Lower lobe of right lung (tissue), 2 donors: ENCODE measurements at regions not wholly inside any gene's neighbourhood (a gene's known extent, or its start where the extent isn't known, plus 50 kb on each side); places are given as distances from the start of the nearest gene placed in this dataset.

Experiments
- ATAC-seq, 2 donors: fragments of 200-7000 bp; cut with Tn5 transposase; one replicate each; pipeline ENCODE4 v1.9.1; 2020 to 2022; ENCODE audit warnings: mild to moderate bottlenecking in 2 of 2, moderate library complexity in 2 of 2
- DNase-seq: peaks from one replicate; pipeline ENCODE4 v3.0.0-alpha.2; 2020
- H3K27ac ChIP-seq: fragments of 200-600 bp; one replicate; pipeline ENCODE4 v1.8.0; 2022
- H3K27me3 ChIP-seq: fragments of 200-600 bp; one replicate; pipeline ENCODE4 v1.8.0; 2022; ENCODE audit warnings: low read depth
- H3K36me3 ChIP-seq: fragments of 200-600 bp; one replicate; pipeline ENCODE4 v1.8.0; 2022; ENCODE audit warnings: mild to moderate bottlenecking
- H3K4me1 ChIP-seq: fragments of 200-600 bp; one replicate; pipeline ENCODE4 v1.8.0; 2022
- H3K4me3 ChIP-seq: fragments of 200-600 bp; one replicate; pipeline ENCODE4 v1.8.0; 2022; ENCODE audit warnings: mild to moderate bottlenecking
- H3K9me3 ChIP-seq: fragments of 200-600 bp; one replicate; pipeline ENCODE4 v1.8.0; 2022
- CTCF ChIP-seq: fragments of 200-600 bp; IDR thresholded peaks from one replicate; pipeline ENCODE4 v1.8.0; 2022; ENCODE audit warnings: antibody characterized with exemption, mild to moderate bottlenecking
- intact Hi-C: fragments of 100-400 bp; cut with DNase I; formaldehyde crosslinking; loops from one replicate; pipeline ENCODE4 v1.11.0; 2022
- donor health status: DM: no; HTN: yes; CAD: no; lungs with severe emphysema.

GRCh38 chr10:2791774-2792443 lies 275.4 kb upstream of the PFKP start:
- no peaks in the 10 kb centered on the region for H3K4me1 ChIP-seq
- intact Hi-C loops = no loop called here
- no peak for ATAC-seq
- H3K27me3 ChIP-seq = no peaks in the 10 kb centered on the region
- no peak overlapping the region for H3K27ac ChIP-seq
- H3K36me3 ChIP-seq = no peaks in the 10 kb centered on the region
- TF ChIP-seq CTCF = no peak
- H3K9me3 ChIP-seq = peaks cover 5% of the 10 kb centered on the region
- H3K4me3 ChIP-seq = no peak overlapping the region
- DNase-seq = no peak

- intact Hi-C loops = no loop called here
- Histone ChIP-seq H3K9me3 (no peaks in the 10 kb centered on the region), H3K4me3 (no peak overlapping the region), H3K27me3 (no peaks in the 10 kb centered on the region), H3K36me3 (no peaks in the 10 kb centered on the region), H3K4me1 (no peaks in the 10 kb centered on the region), H3K27ac (no peak overlapping the region)
- no peak for TF ChIP-seq CTCF
- no peak for DNase-seq
- no peak for ATAC-seq
Observed at GRCh38 chr10:2790396-2791188, 276.8 kb upstream of the PFKP start.

- DNase-seq = no peak
- intact Hi-C loops = no loop called here
- no peaks in the 10 kb centered on the region for H3K36me3 ChIP-seq
- no peaks in the 10 kb centered on the region for H3K9me3 ChIP-seq
- H3K4me3 ChIP-seq = no peak overlapping the region
- no peak for TF ChIP-seq CTCF
- no peak for ATAC-seq
- H3K4me1 ChIP-seq = no peaks in the 10 kb centered on the region
- no peaks in the 10 kb centered on the region for H3K27me3 ChIP-seq
- no peak overlapping the region for H3K27ac ChIP-seq
Observed at GRCh38 chr10:2786251-2786650, 281.1 kb upstream of the PFKP start.

GRCh38 chr10:2784766-2785165 lies 282.6 kb upstream of the PFKP start:
- TF ChIP-seq CTCF = no peak
- no peak for DNase-seq
- H3K36me3 ChIP-seq = no peaks in the 10 kb centered on the region
- H3K27ac ChIP-seq = no peak overlapping the region
- no peaks in the 10 kb centered on the region for H3K4me1 ChIP-seq
- no peaks in the 10 kb centered on the region for H3K27me3 ChIP-seq
- no peak for ATAC-seq
- H3K9me3 ChIP-seq = no peaks in the 10 kb centered on the region
- no peak overlapping the region for H3K4me3 ChIP-seq
- intact Hi-C loops = no loop called here

GRCh38 chr10:2782950-2783349 lies 284.4 kb upstream of the PFKP start:
- no peaks in the 10 kb centered on the region for H3K27me3 ChIP-seq
- DNase-seq (no peak), ATAC-seq (no peak)
- no peaks in the 10 kb centered on the region for H3K4me1 ChIP-seq
- no peaks in the 10 kb centered on the region for H3K9me3 ChIP-seq
- H3K4me3 ChIP-seq = no peak overlapping the region
- H3K36me3 ChIP-seq = no peaks in the 10 kb centered on the region
- no peak overlapping the region for H3K27ac ChIP-seq
- intact Hi-C loops = no loop called here
- TF ChIP-seq CTCF = no peak
